Natural killer cell (primary cell): ENCODE measurements at regions not wholly inside any gene's neighbourhood (a gene's known extent, or its start where the extent isn't known, plus 50 kb on each side); places are given as distances from the start of the nearest gene placed in this dataset.

Source experiments
- ATAC-seq, 3 donors: fragments of 150-1000 bp in 2 of 3; fragments of 200-7000 bp in 1 of 3; cut with Tn5 transposase; 1 replicate in 1 of 3; 2 replicates in 2 of 3; pipeline ENCODE4 v1.10.0; 2021; ENCODE audit warnings: mild to moderate bottlenecking in 2 of 3, moderate library complexity in 2 of 3
- DNase-seq, 2 donors: peaks; one replicate each; pipeline versions ENCODE4 v3.0.0 to v3.0.0-alpha.2; 2013 to 2021; ENCODE audit warnings: mixed read lengths in 1 of 2
- H3K27ac ChIP-seq: one replicate; pipeline ENCODE4 v1.5.1; 2013; ENCODE audit warnings: mild to moderate bottlenecking, low read length
- H3K27me3 ChIP-seq: one replicate; pipeline ENCODE4 v1.6.1; 2013; ENCODE audit warnings: low read length; ENCODE audit not compliant: control insufficient read depth, insufficient read depth
- H3K36me3 ChIP-seq: one replicate; pipeline ENCODE4 v1.6.1; 2013; ENCODE audit warnings: low read length; ENCODE audit not compliant: control insufficient read depth, insufficient read depth
- H3K4me1 ChIP-seq: one replicate; pipeline ENCODE4 v1.6.1; 2013; ENCODE audit warnings: low read length; ENCODE audit not compliant: control insufficient read depth, insufficient read depth
- H3K4me3 ChIP-seq: one replicate; pipeline ENCODE4 v1.5.1; 2013; ENCODE audit warnings: low read length
- H3K9me3 ChIP-seq: one replicate; pipeline ENCODE4 v1.6.1; 2013; ENCODE audit warnings: low read length; ENCODE audit not compliant: control insufficient read depth, insufficient read depth
- H3K27ac Mint-ChIP-seq, 2 donors: one replicate each; pipeline ENCODE4 v1.8.0; 2022; ENCODE audit warnings: mild to moderate bottlenecking in 2 of 2, mixed read lengths in 2 of 2, moderate library complexity in 1 of 2
- H3K27me3 Mint-ChIP-seq, 2 donors: one replicate each; pipeline ENCODE4 v1.8.0; 2022; ENCODE audit warnings: low read depth in 2 of 2, mixed read lengths in 2 of 2
- H3K36me3 Mint-ChIP-seq: one replicate; pipeline ENCODE4 v1.8.0; 2022; ENCODE audit warnings: mixed read lengths
- H3K4me1 Mint-ChIP-seq, 2 donors: one replicate each; pipeline ENCODE4 v1.8.0; 2022; ENCODE audit warnings: mixed read lengths in 2 of 2
- H3K4me3 Mint-ChIP-seq: one replicate; pipeline ENCODE4 v1.8.0; 2022; ENCODE audit warnings: mild to moderate bottlenecking, moderate library complexity, mixed read lengths
- H3K9me3 Mint-ChIP-seq, 2 donors: one replicate each; pipeline ENCODE4 v1.8.0; 2022; ENCODE audit warnings: mixed read lengths in 2 of 2
- CTCF ChIP-seq: fragments of 200-600 bp; IDR thresholded peaks from one replicate; pipeline ENCODE4 v1.8.0; 2022; ENCODE audit warnings: antibody characterized with exemption
- WGBS: methylation state at CpG from one replicate; pipeline ENCODE4 v1.1.7; 2013; ENCODE audit warnings: missing lambda C conversion rate; ENCODE audit not compliant: insufficient coverage; 5-methylcytosine and 5-hydroxymethylcytosine counted together
- intact Hi-C: fragments of 100-400 bp; cut with micrococcal nuclease; formaldehyde crosslinking; loops from one replicate; pipeline ENCODE4 v1.14.2; 2022

GRCh38 chr6:62400521-62401259 lies 114.7 kb upstream of the KHDRBS2 start:
- Histone ChIP-seq H3K36me3 (no peaks in the 10 kb centered on the region), H3K27me3 (no peaks in the 10 kb centered on the region), H3K4me3 (no peak overlapping the region), H3K9me3 (no peaks in the 10 kb centered on the region), H3K4me1 (no peaks in the 10 kb centered on the region), H3K27ac (no peak overlapping the region)
- Mint-ChIP-seq H3K4me1 (no peaks in the 10 kb centered on the region), H3K4me3 (no peak overlapping the region), H3K9me3 (peaks cover 15% of the 10 kb centered on the region in 2 donors), H3K27ac (no peak overlapping the region), H3K27me3 (no peaks in the 10 kb centered on the region), H3K36me3 (peaks cover 14% of the 10 kb centered on the region)
- ATAC-seq = no peak
- 84% methylated on average over 6 of the region's 6 CpGs for WGBS
- intact Hi-C loops = no loop called here
- no peak for TF ChIP-seq CTCF
- no peak for DNase-seq

GRCh38 chr6:62393608-62394007 lies 107.6 kb upstream of the KHDRBS2 start:
- no peaks in the 10 kb centered on the region for H3K9me3 ChIP-seq
- WGBS = 90% methylated on average over 3 of the region's 3 CpGs
- TF ChIP-seq CTCF = no peak
- no peaks in the 10 kb centered on the region for H3K27me3 ChIP-seq
- H3K27ac ChIP-seq = no peak overlapping the region
- H3K9me3 Mint-ChIP-seq = peaks cover 8% of the 10 kb centered on the region in 2 donors
- no peaks in the 10 kb centered on the region for H3K27me3 Mint-ChIP-seq
- H3K4me1 ChIP-seq = no peaks in the 10 kb centered on the region
- no peak overlapping the region for H3K4me3 ChIP-seq
- H3K4me1 Mint-ChIP-seq = no peaks in the 10 kb centered on the region
- no peak overlapping the region for H3K4me3 Mint-ChIP-seq
- no peak for DNase-seq
- H3K27ac Mint-ChIP-seq = no peak overlapping the region
- H3K36me3 ChIP-seq = no peaks in the 10 kb centered on the region
- ATAC-seq = no peak
- H3K36me3 Mint-ChIP-seq = peaks cover 8% of the 10 kb centered on the region
- intact Hi-C loops = no loop called here

- H3K27ac Mint-ChIP-seq = no peak overlapping the region
- no peaks in the 10 kb centered on the region for H3K4me1 Mint-ChIP-seq
- intact Hi-C loops = no loop called here
- H3K4me3 Mint-ChIP-seq = no peak overlapping the region
- H3K9me3 Mint-ChIP-seq = peaks cover 14 to 15% of the 10 kb centered on the region in 2 donors
- DNase-seq (no peak), ATAC-seq (no peak)
- Histone ChIP-seq H3K27ac (no peak overlapping the region), H3K9me3 (peaks cover 3% of the 10 kb centered on the region), H3K4me3 (no peak overlapping the region), H3K27me3 (no peaks in the 10 kb centered on the region), H3K4me1 (no peaks in the 10 kb centered on the region), H3K36me3 (no peaks in the 10 kb centered on the region)
- H3K27me3 Mint-ChIP-seq = no peaks in the 10 kb centered on the region
- no peak for TF ChIP-seq CTCF
- 69% methylated on average over 3 of the region's 3 CpGs for WGBS
- H3K36me3 Mint-ChIP-seq = peaks cover 13% of the 10 kb centered on the region
Observed at GRCh38 chr6:62392291-62392690, 106.3 kb upstream of the KHDRBS2 start.

- Mint-ChIP-seq H3K27me3 (no peaks in the 10 kb centered on the region), H3K4me1 (no peaks in the 10 kb centered on the region), H3K9me3 (peaks cover 13% of the 10 kb centered on the region in 2 donors), H3K4me3 (no peak overlapping the region), H3K27ac (no peak overlapping the region), H3K36me3 (peaks cover 13% of the 10 kb centered on the region)
- Histone ChIP-seq H3K9me3 (peaks cover 3% of the 10 kb centered on the region), H3K36me3 (no peaks in the 10 kb centered on the region), H3K4me1 (no peaks in the 10 kb centered on the region), H3K4me3 (no peak overlapping the region), H3K27me3 (no peaks in the 10 kb centered on the region), H3K27ac (no peak overlapping the region)
- TF ChIP-seq CTCF = no peak
- DNase-seq = no peak
- 75% methylated on average over 1 of the region's 2 CpGs for WGBS
- intact Hi-C loops = no loop called here
- no peak for ATAC-seq
Observed at GRCh38 chr6:62391358-62391757, 105.3 kb upstream of the KHDRBS2 start.
